GM21423 (cell line): ENCODE measurements at regions not wholly inside any gene's neighbourhood (a gene's known extent, or its start where the extent isn't known, plus 50 kb on each side); places are given as distances from the start of the nearest gene placed in this dataset.
"Not testable (repeated sequence)": the region's sequence is repeated elsewhere in the genome, so short reads cannot be mapped to it uniquely, and the experiment has no call there.

Source experiments
- ATAC-seq: cut with Tn5 transposase; IDR thresholded peaks from one replicate; pipeline ENCODE4 v1.9.1; 2021; ENCODE audit warnings: mild to moderate bottlenecking, moderate library complexity; ENCODE audit not compliant: unreplicated experiment

- no peak for ATAC-seq
These were observed 610.9 kb downstream of the CHSY3 start for GRCh38 chr5:130514984-130515690.

GRCh38 chr5:130502702-130503101 lies 598.4 kb downstream of the CHSY3 start:
- ATAC-seq = no peak

- no peak for ATAC-seq
These were observed 597.0 kb downstream of the CHSY3 start for GRCh38 chr5:130501151-130501865.

- ATAC-seq = not testable (repeated sequence)
These were observed 596.2 kb downstream of the CHSY3 start for GRCh38 chr5:130500495-130500894.

- ATAC-seq = no peak
These were observed 592.0 kb downstream of the CHSY3 start for GRCh38 chr5:130496215-130496614.

GRCh38 chr5:130488252-130488651 lies 584.0 kb downstream of the CHSY3 start:
- no peak for ATAC-seq

GRCh38 chr5:130479045-130479804 lies 575.0 kb downstream of the CHSY3 start:
- ATAC-seq = no peak

- no peak for ATAC-seq
These were observed 572.1 kb downstream of the CHSY3 start for GRCh38 chr5:130476325-130476724.

- ATAC-seq = no peak
These were observed 558.3 kb downstream of the CHSY3 start for GRCh38 chr5:130462516-130462915.

- no peak for ATAC-seq
These were observed 550.9 kb downstream of the CHSY3 start for GRCh38 chr5:130455175-130455574.

- no peak for ATAC-seq
These were observed 548.5 kb downstream of the CHSY3 start for GRCh38 chr5:130452744-130453143.

- no peak for ATAC-seq
These were observed 532.2 kb downstream of the CHSY3 start for GRCh38 chr5:130436430-130436829.

GRCh38 chr5:130427222-130427955 lies 523.1 kb downstream of the CHSY3 start:
- no peak for ATAC-seq

- no peak for ATAC-seq
These were observed 521.2 kb downstream of the CHSY3 start for GRCh38 chr5:130425424-130425823.

- ATAC-seq = no peak
These were observed 520.1 kb downstream of the CHSY3 start for GRCh38 chr5:130424341-130424740.

GRCh38 chr5:130402906-130403305 lies 498.6 kb downstream of the CHSY3 start:
- no peak for ATAC-seq

GRCh38 chr5:130400091-130400490 lies 495.8 kb downstream of the CHSY3 start:
- ATAC-seq = no peak

- no peak for ATAC-seq
These were observed 494.6 kb downstream of the CHSY3 start for GRCh38 chr5:130398825-130399224.

- not testable (repeated sequence) for ATAC-seq
These were observed 493.5 kb downstream of the CHSY3 start for GRCh38 chr5:130397727-130398126.

- ATAC-seq = no peak
These were observed 492.9 kb downstream of the CHSY3 start for GRCh38 chr5:130397132-130397531.

GRCh38 chr5:130391727-130392264 lies 487.5 kb downstream of the CHSY3 start:
- not testable (repeated sequence) for ATAC-seq
